Cardiac muscle cell (in vitro differentiated cells and primary cell): ENCODE measurements at regions not wholly inside any gene's neighbourhood (a gene's known extent, or its start where the extent isn't known, plus 50 kb on each side); places are given as distances from the start of the nearest gene placed in this dataset.

Experiments used
- DNase-seq, 2 donors: peaks; one replicate each; pipeline versions ENCODE4 v3.0.0 to v3.0.0-alpha.2; 2010 to 2017; ENCODE audit warnings: low read depth in 1 of 2, low spot score in 1 of 2
- H3K27ac ChIP-seq: fragments of 200-600 bp; sonication (generic); 2 replicates; pipeline ENCODE4 v1.5.1; 2016
- H3K27me3 ChIP-seq: fragments of 200-600 bp; sonication (generic); 2 replicates; pipeline ENCODE4 v1.6.0; 2016; ENCODE audit warnings: control low read depth
- H3K36me3 ChIP-seq: fragments of 200-600 bp; sonication (generic); 2 replicates; pipeline ENCODE4 v1.5.1; 2016; ENCODE audit warnings: control low read depth
- H3K4me1 ChIP-seq: fragments of 200-600 bp; sonication (generic); 2 replicates; pipeline ENCODE4 v1.8.1; 2017; ENCODE audit warnings: low read depth, mild to moderate bottlenecking, mixed run types
- H3K4me3 ChIP-seq: fragments of 200-600 bp; sonication (generic); 2 replicates; pipeline ENCODE4 v1.5.1; 2016; ENCODE audit warnings: mild to moderate bottlenecking
- H3K9me3 ChIP-seq: fragments of 200-600 bp; sonication (generic); 2 replicates; pipeline ENCODE4 v1.5.1; 2017; ENCODE audit warnings: low read depth, mild to moderate bottlenecking, control low read depth
- CTCF ChIP-seq: IDR thresholded peaks from 2 replicates; pipeline ENCODE4 v1.5.1; 2012; ENCODE audit warnings: low read depth, mild to moderate bottlenecking, low read length

DNA sequence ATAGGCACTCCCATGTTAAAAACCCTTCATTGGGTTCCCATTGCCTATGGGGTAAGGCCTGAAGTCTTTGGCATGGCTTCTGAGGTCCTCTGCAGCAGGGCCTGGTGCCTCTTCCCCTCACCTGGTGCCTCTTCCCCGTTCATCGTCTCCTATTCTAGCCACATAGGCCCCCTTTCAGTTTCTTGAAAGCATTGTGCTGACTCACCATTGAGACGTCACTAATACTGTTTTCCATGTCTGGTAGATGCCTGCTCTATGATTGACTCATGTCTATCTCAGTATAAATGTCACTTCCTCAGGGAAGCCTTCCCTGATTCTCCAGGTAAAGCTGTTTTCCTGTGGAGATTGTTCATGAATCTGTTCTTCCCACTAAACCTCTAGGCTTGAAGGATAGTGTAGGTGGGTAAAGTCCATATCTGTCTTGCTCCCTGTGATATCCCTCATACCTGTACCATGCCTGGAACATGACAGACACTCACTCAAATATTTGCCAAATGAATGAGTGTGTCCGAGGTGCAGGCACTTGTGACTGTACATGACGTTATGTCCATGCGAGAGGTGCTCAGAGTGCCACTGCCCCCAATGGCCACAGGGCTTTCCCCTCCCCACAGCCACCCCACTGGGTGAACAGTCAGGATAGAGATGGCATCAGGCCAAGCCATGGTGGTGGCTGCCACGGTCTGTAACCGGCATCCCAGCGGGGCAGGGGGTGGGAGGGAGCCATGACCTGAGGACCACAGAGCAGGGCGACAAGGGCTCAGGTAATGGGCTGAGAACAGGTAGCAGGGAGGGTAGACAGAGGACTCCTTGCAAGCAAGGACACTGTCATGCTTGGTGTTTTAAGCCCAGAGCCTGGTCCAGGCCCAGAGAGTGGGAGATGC lies 85.2 kb upstream of the FAM20A start:
- no peaks in the 10 kb centered on the region for H3K36me3 ChIP-seq
- TF ChIP-seq CTCF = no peak
- no peaks in the 10 kb centered on the region for H3K9me3 ChIP-seq
- H3K4me3 ChIP-seq = no peak overlapping the region
- H3K27me3 ChIP-seq = no peaks in the 10 kb centered on the region
- no peaks in the 10 kb centered on the region for H3K4me1 ChIP-seq
- no peak for DNase-seq
- no peak overlapping the region for H3K27ac ChIP-seq

DNA sequence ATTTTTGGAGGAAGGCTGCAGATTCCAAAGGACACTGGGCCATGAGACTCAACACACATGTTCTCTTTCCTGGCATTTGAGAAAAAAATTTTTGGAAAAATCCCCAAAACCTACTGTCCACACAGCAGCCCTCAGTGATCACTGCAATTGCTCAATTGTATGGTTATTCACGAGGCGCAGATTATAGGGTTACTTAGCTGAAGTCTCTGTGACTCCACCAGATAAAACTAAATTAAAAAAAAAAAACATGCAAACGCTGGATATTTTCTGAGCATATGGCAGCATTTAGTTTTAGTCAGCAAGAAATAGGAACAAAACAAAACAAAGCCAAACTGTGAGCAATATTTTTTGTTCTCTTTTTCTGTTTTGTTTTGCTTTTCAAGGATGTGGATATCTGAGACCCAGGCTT lies 83.8 kb upstream of the FAM20A start:
- no peak overlapping the region for H3K27ac ChIP-seq

GRCh38 chr17:68682903-68683302 lies 81.7 kb upstream of the FAM20A start:
- H3K27ac ChIP-seq = no peak overlapping the region
- H3K4me3 ChIP-seq = no peak overlapping the region
- H3K36me3 ChIP-seq = no peaks in the 10 kb centered on the region
- H3K9me3 ChIP-seq = no peaks in the 10 kb centered on the region
- H3K27me3 ChIP-seq = no peaks in the 10 kb centered on the region
- no peaks in the 10 kb centered on the region for H3K4me1 ChIP-seq
- DNase-seq = no peak
- TF ChIP-seq CTCF = no peak

More for the DNA sequence above, 83.8 kb upstream of the FAM20A start:
- no peak overlapping the region for H3K4me3 ChIP-seq
- H3K4me1 ChIP-seq = no peaks in the 10 kb centered on the region
- H3K36me3 ChIP-seq = no peaks in the 10 kb centered on the region
- TF ChIP-seq CTCF = no peak
- H3K9me3 ChIP-seq = no peaks in the 10 kb centered on the region
- no peaks in the 10 kb centered on the region for H3K27me3 ChIP-seq
- peak in 1 of 2 donors; percentile 70 for DNase-seq

GRCh38 chr17:68679882-68680281 lies 78.7 kb upstream of the FAM20A start:
- H3K9me3 ChIP-seq = no peaks in the 10 kb centered on the region
- no peak overlapping the region for H3K27ac ChIP-seq
- H3K27me3 ChIP-seq = no peaks in the 10 kb centered on the region
- no peaks in the 10 kb centered on the region for H3K4me1 ChIP-seq
- DNase-seq = no peak
- H3K36me3 ChIP-seq = no peaks in the 10 kb centered on the region
- H3K4me3 ChIP-seq = no peak overlapping the region
- TF ChIP-seq CTCF = no peak

DNA sequence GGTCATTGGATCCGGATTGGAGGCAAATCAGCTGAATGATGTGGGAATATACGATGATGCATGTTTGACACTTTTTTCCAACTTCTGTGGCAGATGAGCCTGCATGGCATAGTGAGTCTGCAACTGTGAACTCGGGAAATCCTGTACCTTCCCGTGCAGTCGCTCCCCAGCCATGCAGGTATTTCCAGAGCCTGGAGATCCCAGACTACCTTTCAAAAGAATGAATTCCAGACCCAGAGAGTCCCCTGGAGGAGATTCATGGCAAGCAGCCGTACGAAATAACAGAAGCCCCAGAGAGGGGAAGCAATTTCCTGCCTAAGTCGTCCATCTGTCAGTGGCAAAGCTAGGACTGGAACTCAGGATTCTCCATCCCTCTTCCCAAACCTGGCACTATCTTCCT lies 75.7 kb upstream of the FAM20A start:
- Histone ChIP-seq H3K9me3 (no peaks in the 10 kb centered on the region), H3K4me1 (no peaks in the 10 kb centered on the region), H3K27ac (no peak overlapping the region), H3K27me3 (no peaks in the 10 kb centered on the region), H3K36me3 (no peaks in the 10 kb centered on the region), H3K4me3 (no peak overlapping the region)
- no peak for DNase-seq
- TF ChIP-seq CTCF = no peak
